ENCODE measurements at regions not wholly inside any gene's neighbourhood (a gene's known extent, or its start where the extent isn't known, plus 50 kb on each side); places are given as distances from the start of the nearest gene placed in this dataset.

DNA sequence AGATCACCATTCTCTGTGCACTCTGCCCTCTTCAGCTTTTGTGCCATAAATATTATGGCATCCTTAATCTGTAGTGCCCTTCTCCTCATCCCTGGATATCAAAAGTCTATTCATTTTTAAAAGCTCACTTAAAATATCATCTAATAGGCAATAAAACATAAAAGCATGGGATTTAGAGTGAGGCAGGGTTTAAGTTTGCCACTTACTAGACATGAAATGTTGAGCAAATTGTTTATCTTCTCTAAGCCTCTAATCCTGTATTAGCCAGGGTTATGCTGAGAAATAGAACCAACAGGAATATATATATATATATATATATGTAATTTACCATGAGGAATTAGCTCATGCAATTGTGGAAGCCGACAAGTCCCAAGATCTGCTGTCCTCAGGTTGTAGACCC, 472.4 kb upstream of the HS3ST1 start (continued):
- TF ChIP-seq, protein P1, sequence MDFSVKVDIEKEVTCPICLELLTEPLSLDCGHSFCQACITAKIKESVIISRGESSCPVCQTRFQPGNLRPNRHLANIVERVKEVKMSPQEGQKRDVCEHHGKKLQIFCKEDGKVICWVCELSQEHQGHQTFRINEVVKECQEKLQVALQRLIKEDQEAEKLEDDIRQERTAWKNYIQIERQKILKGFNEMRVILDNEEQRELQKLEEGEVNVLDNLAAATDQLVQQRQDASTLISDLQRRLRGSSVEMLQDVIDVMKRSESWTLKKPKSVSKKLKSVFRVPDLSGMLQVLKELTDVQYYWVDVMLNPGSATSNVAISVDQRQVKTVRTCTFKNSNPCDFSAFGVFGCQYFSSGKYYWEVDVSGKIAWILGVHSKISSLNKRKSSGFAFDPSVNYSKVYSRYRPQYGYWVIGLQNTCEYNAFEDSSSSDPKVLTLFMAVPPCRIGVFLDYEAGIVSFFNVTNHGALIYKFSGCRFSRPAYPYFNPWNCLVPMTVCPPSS (IDR thresholded peaks at IDR 0.05): no peak
- TF ChIP-seq SATB2 (CRISPR knock-in tag; IDR thresholded peaks at IDR 0.05) (no peak), ZMAT3 (CRISPR knock-in tag; conservative IDR thresholded peaks at IDR 0.05) (no peak), ZNF598 (CRISPR knock-in tag; IDR thresholded peaks at IDR 0.05; ENCODE audit: borderline replicate concordance) (no peak)

DNA sequence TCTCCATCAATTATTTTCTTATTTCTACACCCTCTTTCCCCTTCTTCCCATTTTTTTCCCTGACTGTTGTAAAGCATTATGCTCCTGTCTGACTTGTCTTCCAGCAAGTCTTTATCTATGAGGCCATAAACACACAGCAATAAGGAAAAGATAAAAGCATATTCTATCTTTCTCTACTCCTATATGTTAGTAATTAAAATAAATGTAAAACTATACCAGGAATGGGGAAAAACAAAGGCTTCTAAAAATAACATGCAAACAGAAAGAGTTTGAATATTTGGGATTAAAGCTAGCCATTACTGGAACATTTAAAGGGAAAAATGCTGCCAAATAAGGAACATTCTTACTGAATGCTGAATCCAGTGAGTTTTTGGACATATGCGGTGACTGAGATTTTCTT, 471.7 kb upstream of the HS3ST1 start:
- Histone ChIP-seq H2AFZ (ENCODE audit: low read length) (no peak overlapping the region), H3K27me3 (ENCODE audit: control insufficient read depth in 1 of 2, insufficient read depth in 2 of 2, low read length in 2 of 2) (no peaks in the 10 kb centered on the region), H4K20me1 (ENCODE audit: insufficient read depth, low read length) (no peaks in the 10 kb centered on the region), H3K9me3 (ENCODE audit: low read length) (peaks cover 97% of the 10 kb centered on the region), H3K4me1 (ENCODE audit: insufficient read depth, low read length) (no peaks in the 10 kb centered on the region), H3K27ac (ENCODE audit: extremely low read length, insufficient read depth, low read length) (no peak overlapping the region), H3K36me3 (replicated peaks in 1 of 2; ENCODE audit: control insufficient read depth in 1 of 2, insufficient read depth in 2 of 2, low read length in 2 of 2) (no peaks in the 10 kb centered on the region), H3K4me2 (ENCODE audit: low read depth, low read length) (no peak overlapping the region), H3K9ac (ENCODE audit: insufficient read depth, low read depth, low read length) (no peak overlapping the region), H3K4me3 (replicated peaks in 1 of 3; ENCODE audit: insufficient read depth in 1 of 3, low read depth in 2 of 3, low read length in 3 of 3) (no peak overlapping the region), H3K79me2 (ENCODE audit: insufficient read depth, low read length) (no peaks in the 10 kb centered on the region)
- intact Hi-C loops (cut with micrococcal nuclease; ENCODE audit: unreplicated experiment): no loop called here
- DNase-seq (ENCODE audit: low spot score) (no peak), ATAC-seq (no peak), FAIRE-seq (no peak)
- in situ Hi-C loops (cut with HindIII; ENCODE audit: extremely low pct_ligation_motif_present, low pct_unique_long_range_greater_than_20kb): no loop called here
- 100% methylated on average over 1 of the region's 1 CpG for WGBS (ENCODE audit: low lambda C conversion rate)
- ChIA-PET CTCF (ENCODE audit: low intra/inter-chr PET ratio, low total read pairs) (no interaction called here), POLR2A (no interaction called here)
- TF ChIP-seq, protein P2, sequence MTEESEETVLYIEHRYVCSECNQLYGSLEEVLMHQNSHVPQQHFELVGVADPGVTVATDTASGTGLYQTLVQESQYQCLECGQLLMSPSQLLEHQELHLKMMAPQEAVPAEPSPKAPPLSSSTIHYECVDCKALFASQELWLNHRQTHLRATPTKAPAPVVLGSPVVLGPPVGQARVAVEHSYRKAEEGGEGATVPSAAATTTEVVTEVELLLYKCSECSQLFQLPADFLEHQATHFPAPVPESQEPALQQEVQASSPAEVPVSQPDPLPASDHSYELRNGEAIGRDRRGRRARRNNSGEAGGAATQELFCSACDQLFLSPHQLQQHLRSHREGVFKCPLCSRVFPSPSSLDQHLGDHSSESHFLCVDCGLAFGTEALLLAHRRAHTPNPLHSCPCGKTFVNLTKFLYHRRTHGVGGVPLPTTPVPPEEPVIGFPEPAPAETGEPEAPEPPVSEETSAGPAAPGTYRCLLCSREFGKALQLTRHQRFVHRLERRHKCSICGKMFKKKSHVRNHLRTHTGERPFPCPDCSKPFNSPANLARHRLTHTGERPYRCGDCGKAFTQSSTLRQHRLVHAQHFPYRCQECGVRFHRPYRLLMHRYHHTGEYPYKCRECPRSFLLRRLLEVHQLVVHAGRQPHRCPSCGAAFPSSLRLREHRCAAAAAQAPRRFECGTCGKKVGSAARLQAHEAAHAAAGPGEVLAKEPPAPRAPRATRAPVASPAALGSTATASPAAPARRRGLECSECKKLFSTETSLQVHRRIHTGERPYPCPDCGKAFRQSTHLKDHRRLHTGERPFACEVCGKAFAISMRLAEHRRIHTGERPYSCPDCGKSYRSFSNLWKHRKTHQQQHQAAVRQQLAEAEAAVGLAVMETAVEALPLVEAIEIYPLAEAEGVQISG (CRISPR knock-in tag; IDR thresholded peaks at IDR 0.05): no peak
- TF ChIP-seq KDM4B (CRISPR knock-in tag; IDR thresholded peaks at IDR 0.05): no peak
- BruUV-seq (replicated peaks): no TSS peak

All from HepG2 (cell line).